ENCODE measurements at regions not wholly inside any gene's neighbourhood (a gene's known extent, or its start where the extent isn't known, plus 50 kb on each side); places are given as distances from the start of the nearest gene placed in this dataset.
A peak's percentile ranks its signal among the peaks of the same experiment; 100 is the strongest.

DNA sequence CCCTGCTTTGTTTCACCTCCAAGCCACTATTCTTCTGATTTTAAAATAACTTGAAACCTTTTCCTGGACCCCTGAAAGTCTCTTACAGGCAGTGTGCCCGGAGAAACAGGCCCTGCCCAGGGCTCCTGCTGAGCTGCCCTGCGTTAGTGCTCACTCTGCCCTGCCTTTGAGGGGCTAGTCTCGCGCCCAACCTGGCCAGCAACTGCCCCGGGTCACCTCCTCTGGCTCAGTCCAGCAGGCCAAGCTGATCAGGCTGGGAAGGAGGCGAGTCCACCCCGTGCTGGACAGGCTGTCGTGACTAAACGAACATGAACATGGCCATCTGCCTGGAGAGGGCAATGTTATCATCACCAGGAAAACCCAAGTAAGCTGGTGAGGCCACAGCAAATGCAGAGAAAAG, 245.4 kb downstream of the ANKRD60 start:
- Histone ChIP-seq H3K27ac (ENCODE audit: low read depth in 2 of 2, low read length in 2 of 2) (no peak overlapping the region), H3K9me3 (ENCODE audit: control insufficient read depth in 2 of 3, insufficient read depth in 1 of 3, low read length in 3 of 3) (no peaks in the 10 kb centered on the region), H3K9ac (ENCODE audit: low read length in 3 of 3) (no peak overlapping the region), H3K36me3 (ENCODE audit: control insufficient read depth in 2 of 3, insufficient read depth in 3 of 3, low read length in 3 of 3) (no peaks in the 10 kb centered on the region), H3K4me3 (ENCODE audit: low read length in 3 of 3) (no peak overlapping the region), H3K4me1 (ENCODE audit: control insufficient read depth in 2 of 3, insufficient read depth in 2 of 3, low read depth in 1 of 3, low read length in 3 of 3) (no peaks in the 10 kb centered on the region), H3K27me3 (ENCODE audit: control insufficient read depth, insufficient read depth, low read length) (no peaks in the 10 kb centered on the region)
- TF ChIP-seq CTCF (IDR thresholded peaks at IDR 0.05; ENCODE audit: borderline replicate concordance, extremely low read depth, insufficient read depth): no peak
- FAIRE-seq (no peak), DNase-seq (no peak)
- intact Hi-C loops (cut with DNase I): no loop called here

- Histone ChIP-seq H3K27me3 (ENCODE audit: control insufficient read depth, insufficient read depth, low read length) (no peaks in the 10 kb centered on the region), H3K4me1 (ENCODE audit: control insufficient read depth in 2 of 3, insufficient read depth in 2 of 3, low read depth in 1 of 3, low read length in 3 of 3) (peaks cover 0 to 2% (median 0%) of the 10 kb centered on the region in 3 donors), H3K4me3 (ENCODE audit: low read length in 3 of 3) (no peak overlapping the region), H3K9ac (ENCODE audit: low read length in 3 of 3) (no peak overlapping the region), H3K27ac (ENCODE audit: low read depth in 2 of 2, low read length in 2 of 2) (no peak overlapping the region), H3K9me3 (ENCODE audit: control insufficient read depth in 2 of 3, insufficient read depth in 1 of 3, low read length in 3 of 3) (no peaks in the 10 kb centered on the region), H3K36me3 (ENCODE audit: control insufficient read depth in 2 of 3, insufficient read depth in 3 of 3, low read length in 3 of 3) (no peaks in the 10 kb centered on the region)
- DNase-seq: no peak
- TF ChIP-seq CTCF (IDR thresholded peaks at IDR 0.05; ENCODE audit: borderline replicate concordance, extremely low read depth, insufficient read depth): no peak
- no peak for FAIRE-seq
- intact Hi-C loops (cut with DNase I): no loop called here
Measured at GRCh38 chr20:57980506-57980905, 247.9 kb downstream of the ANKRD60 start.

DNA sequence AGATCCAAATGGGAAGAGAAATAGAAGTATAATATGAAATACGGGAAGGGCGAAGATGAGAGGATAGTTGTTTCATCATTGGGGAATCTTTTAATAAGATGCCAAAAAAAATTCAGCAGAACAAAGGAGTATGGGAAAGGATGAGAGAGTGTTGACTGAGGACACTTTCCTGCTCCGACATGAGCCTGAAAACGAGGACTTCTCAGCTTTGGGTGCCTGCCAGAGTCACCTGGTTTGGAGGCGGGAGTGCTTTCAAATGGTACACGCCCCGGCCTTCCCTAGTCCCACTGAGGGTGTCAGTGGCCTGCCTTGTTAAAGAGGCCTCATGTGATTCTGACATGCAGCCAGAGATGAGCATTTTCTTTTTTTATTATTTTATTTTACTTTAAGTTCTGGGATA, 250.9 kb downstream of the ANKRD60 start:
- H3K9ac ChIP-seq (ENCODE audit: low read length in 3 of 3): no peak overlapping the region
- no peaks in the 10 kb centered on the region for H3K9me3 ChIP-seq (ENCODE audit: control insufficient read depth in 2 of 3, insufficient read depth in 1 of 3, low read length in 3 of 3)
- H3K36me3 ChIP-seq (ENCODE audit: control insufficient read depth in 2 of 3, insufficient read depth in 3 of 3, low read length in 3 of 3): no peaks in the 10 kb centered on the region
- peaks cover 0 to 2% (median 0%) of the 10 kb centered on the region in 3 donors for H3K4me1 ChIP-seq (ENCODE audit: control insufficient read depth in 2 of 3, insufficient read depth in 2 of 3, low read depth in 1 of 3, low read length in 3 of 3)
- no peaks in the 10 kb centered on the region for H3K27me3 ChIP-seq (ENCODE audit: control insufficient read depth, insufficient read depth, low read length)
- intact Hi-C loops (cut with DNase I): no loop called here
- H3K27ac ChIP-seq (ENCODE audit: low read depth in 2 of 2, low read length in 2 of 2): no peak overlapping the region
- no peak for DNase-seq
- no peak overlapping the region for H3K4me3 ChIP-seq (ENCODE audit: low read length in 3 of 3)
- TF ChIP-seq CTCF (IDR thresholded peaks at IDR 0.05; ENCODE audit: borderline replicate concordance, extremely low read depth, insufficient read depth): no peak
- FAIRE-seq: no peak

DNA sequence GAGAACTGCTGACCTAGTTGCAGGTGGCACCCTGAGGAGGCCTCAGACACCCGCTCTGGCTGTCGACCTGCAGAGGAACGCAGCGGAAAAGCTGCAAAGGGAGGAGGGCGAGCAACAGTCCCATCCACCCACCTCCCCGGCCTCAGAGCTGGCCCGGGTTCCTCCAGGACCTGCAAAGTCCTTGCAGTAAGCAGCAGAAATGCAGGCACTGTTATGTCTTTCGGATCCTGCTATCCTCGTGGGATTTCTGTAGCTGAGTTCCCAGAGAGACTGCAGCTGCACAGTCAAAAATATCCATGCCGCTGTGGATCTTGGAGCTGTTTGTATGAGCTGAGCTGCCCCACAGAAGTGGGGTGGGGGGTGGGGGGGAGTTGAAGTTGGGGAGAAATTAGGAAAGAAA, 251.3 kb downstream of the ANKRD60 start:
- TF ChIP-seq CTCF (IDR thresholded peaks at IDR 0.05; ENCODE audit: borderline replicate concordance, extremely low read depth, insufficient read depth): no peak
- Histone ChIP-seq H3K9ac (ENCODE audit: low read length in 3 of 3) (no peak overlapping the region), H3K9me3 (ENCODE audit: control insufficient read depth in 2 of 3, insufficient read depth in 1 of 3, low read length in 3 of 3) (no peaks in the 10 kb centered on the region), H3K27me3 (ENCODE audit: control insufficient read depth, insufficient read depth, low read length) (no peaks in the 10 kb centered on the region), H3K36me3 (ENCODE audit: control insufficient read depth in 2 of 3, insufficient read depth in 3 of 3, low read length in 3 of 3) (no peaks in the 10 kb centered on the region), H3K4me3 (ENCODE audit: low read length in 3 of 3) (no peak overlapping the region), H3K4me1 (ENCODE audit: control insufficient read depth in 2 of 3, insufficient read depth in 2 of 3, low read depth in 1 of 3, low read length in 3 of 3) (peaks cover 0 to 2% (median 0%) of the 10 kb centered on the region in 3 donors), H3K27ac (ENCODE audit: low read depth in 2 of 2, low read length in 2 of 2) (no peak overlapping the region)
- intact Hi-C loops (cut with DNase I): no loop called here
- DNase-seq (peak in 1 of 5 donors; percentile 48), FAIRE-seq (no peak)

Data from kidney (tissue), 13 donors.